Neuronal stem cell (in vitro differentiated cells): ENCODE measurements at regions not wholly inside any gene's neighbourhood (a gene's known extent, or its start where the extent isn't known, plus 50 kb on each side); places are given as distances from the start of the nearest gene placed in this dataset.

Source experiments
- DNase-seq: peaks from one replicate; pipeline ENCODE4 v3.0.0-alpha.2; 2013; ENCODE audit warnings: low spot score
- H2AFZ ChIP-seq: one replicate; pipeline ENCODE4 v1.6.1; 2013; ENCODE audit warnings: mild to moderate bottlenecking, low read length, inconsistent platforms
- H2AK5ac ChIP-seq: 2 replicates; pipeline ENCODE4 v1.6.1; 2013; ENCODE audit warnings: low read depth, mild to moderate bottlenecking, inconsistent platforms, low read length, moderate library complexity, mixed read lengths
- H2BK120ac ChIP-seq: 2 replicates; pipeline ENCODE4 v1.6.1; 2013; ENCODE audit warnings: low read depth, mild to moderate bottlenecking, inconsistent platforms, low read length, moderate library complexity, mixed read lengths
- H2BK12ac ChIP-seq: one replicate; pipeline ENCODE4 v1.6.1; 2013; ENCODE audit warnings: low read length, inconsistent platforms
- H2BK15ac ChIP-seq: 2 replicates; pipeline ENCODE4 v1.6.1; 2013; ENCODE audit warnings: mild to moderate bottlenecking, low read length, inconsistent platforms, mixed read lengths
- H2BK5ac ChIP-seq: one replicate; pipeline ENCODE4 v1.6.1; 2013; ENCODE audit warnings: inconsistent platforms, mild to moderate bottlenecking, low read length, moderate library complexity
- H3K14ac ChIP-seq: one replicate; pipeline ENCODE4 v1.6.1; 2013; ENCODE audit warnings: low read length, inconsistent platforms
- H3K18ac ChIP-seq: 2 replicates; pipeline ENCODE4 v1.6.1; 2013; ENCODE audit warnings: low read length, inconsistent platforms
- H3K23ac ChIP-seq: 2 replicates; pipeline ENCODE4 v1.6.1; 2013; ENCODE audit warnings: low read depth, mild to moderate bottlenecking, mixed read lengths, low read length, inconsistent platforms; ENCODE audit not compliant: poor library complexity
- H3K27ac ChIP-seq: replicated peaks from 3 replicates; pipeline ENCODE4 v1.5.1; 2013; ENCODE audit warnings: low read length, inconsistent platforms
- H3K27me3 ChIP-seq, 3 experiments: 2 replicates each; pipeline ENCODE4 v1.6.1; 2013; ENCODE audit warnings: low read length in 3 of 3, mild to moderate bottlenecking in 2 of 3, inconsistent platforms in 1 of 3, low read depth in 1 of 3, mixed read lengths in 1 of 3, moderate library complexity in 1 of 3; ENCODE audit not compliant: control insufficient read depth in 3 of 3, insufficient read depth in 3 of 3
- H3K36me3 ChIP-seq, 2 donors: replicated peaks in 1 of 2; 2 replicates each; pipeline ENCODE4 v1.6.1; 2013; ENCODE audit warnings: low read length in 2 of 2; ENCODE audit not compliant: control insufficient read depth in 2 of 2, insufficient read depth in 2 of 2
- H3K4ac ChIP-seq: 2 replicates; pipeline ENCODE4 v1.6.1; 2013; ENCODE audit warnings: inconsistent platforms, mild to moderate bottlenecking, low read length, moderate library complexity
- H3K4me1 ChIP-seq, 2 donors: 1 replicate in 1 of 2; 2 replicates in 1 of 2; pipeline ENCODE4 v1.6.1; 2013; ENCODE audit warnings: low read length in 2 of 2, low read depth in 1 of 2; ENCODE audit not compliant: control insufficient read depth in 2 of 2, insufficient read depth in 1 of 2
- H3K4me2 ChIP-seq: one replicate; pipeline ENCODE4 v1.6.1; 2013; ENCODE audit warnings: mild to moderate bottlenecking, low read length, inconsistent platforms; ENCODE audit not compliant: insufficient read depth, poor library complexity, severe bottlenecking
- H3K4me3 ChIP-seq, 2 donors: 2 replicates each; pipeline ENCODE4 v1.5.1; 2013; ENCODE audit warnings: low read length in 2 of 2, mild to moderate bottlenecking in 2 of 2, inconsistent platforms in 1 of 2, moderate library complexity in 1 of 2
- H3K79me1 ChIP-seq: one replicate; pipeline ENCODE4 v1.6.1; 2013; ENCODE audit warnings: low read depth, mild to moderate bottlenecking, inconsistent platforms, low read length, moderate library complexity
- H3K9ac ChIP-seq: one replicate; pipeline ENCODE4 v1.6.1; 2013; ENCODE audit warnings: mild to moderate bottlenecking, low read depth, low read length, inconsistent platforms; ENCODE audit not compliant: poor library complexity
- H3K9me3 ChIP-seq, 2 donors: replicated peaks in 1 of 2; 2 replicates each; pipeline versions ENCODE3 to v1.6.1; 2013; ENCODE audit warnings: low read length in 2 of 2, mild to moderate bottlenecking in 2 of 2, inconsistent platforms in 1 of 2, low read depth in 1 of 2, mixed read lengths in 1 of 2, moderate library complexity in 1 of 2; ENCODE audit not compliant: control insufficient read depth in 2 of 2, insufficient read depth in 1 of 2
- H4K8ac ChIP-seq: one replicate; pipeline ENCODE4 v1.6.1; 2013; ENCODE audit warnings: low read depth, mild to moderate bottlenecking, inconsistent platforms, low read length, moderate library complexity
- H4K91ac ChIP-seq: one replicate; pipeline ENCODE4 v1.6.1; 2013; ENCODE audit warnings: low read length, low read depth, mild to moderate bottlenecking, inconsistent platforms; ENCODE audit not compliant: poor library complexity
- WGBS, 2 donors: extraction: QIAGEN DNeasy Blood & Tissue Kit; methylation state at CpG; one replicate each; pipeline ENCODE4 v1.1.7; 2013; ENCODE audit warnings: missing lambda C conversion rate in 2 of 2, mixed read lengths in 1 of 2; ENCODE audit not compliant: insufficient read length in 2 of 2, insufficient replicate concordance in 1 of 2; ENCODE audit errors: extremely low coverage in 2 of 2; 5-methylcytosine and 5-hydroxymethylcytosine counted together

DNA sequence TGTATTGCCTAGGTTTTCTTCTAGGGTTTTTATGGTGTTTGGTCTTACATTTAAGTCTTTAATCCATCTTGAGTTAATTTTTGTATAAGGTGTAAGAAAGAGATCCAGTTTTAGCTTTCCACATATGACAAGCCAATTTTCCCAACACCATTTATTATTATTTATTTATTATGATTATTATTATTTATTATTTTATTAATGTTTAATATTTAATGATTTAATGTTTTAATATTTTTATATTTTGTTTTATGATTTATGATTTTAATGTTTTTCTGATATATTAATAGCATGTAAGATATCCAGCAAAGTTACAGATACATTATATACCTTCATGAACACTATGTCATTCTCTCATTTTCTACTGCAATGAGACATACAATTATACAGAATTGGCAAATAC, 1082.0 kb downstream of the DSC3 start:
- Histone ChIP-seq H3K4ac (no peak overlapping the region), H3K4me1 (no peaks in the 10 kb centered on the region), H4K91ac (no peak overlapping the region), H3K79me1 (no peaks in the 10 kb centered on the region), H2BK15ac (no peak overlapping the region), H4K8ac (no peak overlapping the region), H2BK120ac (no peak overlapping the region), H2AK5ac (no peak overlapping the region), H3K4me3 (no peak overlapping the region), H3K4me2 (no peak overlapping the region), H3K23ac (no peak overlapping the region), H3K18ac (no peak overlapping the region), H2BK5ac (no peak overlapping the region), H2AFZ (no peak overlapping the region), H3K27me3 (no peaks in the 10 kb centered on the region), H3K9ac (no peak overlapping the region), H3K9me3 (no peaks in the 10 kb centered on the region), H3K36me3 (no peaks in the 10 kb centered on the region), H2BK12ac (no peak overlapping the region), H3K14ac (no peak overlapping the region), H3K27ac (no peak overlapping the region)
- DNase-seq, result no peak

DNA sequence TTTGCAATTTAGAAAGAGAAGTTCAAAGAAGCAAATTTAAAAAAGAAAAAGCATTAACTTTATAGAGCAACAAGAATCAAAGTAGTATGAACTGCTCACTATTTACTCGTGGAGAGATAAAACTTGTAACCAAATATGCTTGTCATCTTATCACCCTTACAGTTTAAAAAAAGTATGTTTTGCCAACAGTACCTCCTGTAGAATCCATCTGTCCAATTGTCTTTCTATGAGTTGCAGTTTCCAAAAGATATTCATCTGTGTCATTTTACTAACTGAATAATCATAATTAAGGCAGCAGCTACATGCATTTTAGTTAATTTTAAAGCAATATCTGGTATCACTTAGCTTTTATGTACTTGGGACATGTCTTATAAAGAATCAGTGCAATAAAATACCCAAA, 1112.3 kb downstream of the DSC3 start:
- no peaks in the 10 kb centered on the region for H3K36me3 ChIP-seq
- H2BK12ac ChIP-seq, result no peak overlapping the region
- no peak overlapping the region for H2AFZ ChIP-seq
- no peak for DNase-seq
- H2BK5ac ChIP-seq, result no peak overlapping the region
- H2BK15ac ChIP-seq, result no peak overlapping the region
- WGBS, 2 donors, result no CpG with 5 or more reads among the region's 1 CpG
- H3K23ac ChIP-seq, result no peak overlapping the region
- H3K4me1 ChIP-seq, result no peaks in the 10 kb centered on the region
- H2AK5ac ChIP-seq, result no peak overlapping the region
- H3K79me1 ChIP-seq, result no peaks in the 10 kb centered on the region
- H3K9ac ChIP-seq, result no peak overlapping the region
- no peak overlapping the region for H3K4me2 ChIP-seq
- no peak overlapping the region for H3K27ac ChIP-seq
- H2BK120ac ChIP-seq, result no peak overlapping the region
- H3K14ac ChIP-seq, result no peak overlapping the region
- no peak overlapping the region for H4K8ac ChIP-seq
- no peaks in the 10 kb centered on the region for H3K9me3 ChIP-seq
- H3K18ac ChIP-seq, result no peak overlapping the region
- no peak overlapping the region for H3K4ac ChIP-seq
- no peak overlapping the region for H3K4me3 ChIP-seq
- H4K91ac ChIP-seq, result no peak overlapping the region
- no peaks in the 10 kb centered on the region for H3K27me3 ChIP-seq

DNA sequence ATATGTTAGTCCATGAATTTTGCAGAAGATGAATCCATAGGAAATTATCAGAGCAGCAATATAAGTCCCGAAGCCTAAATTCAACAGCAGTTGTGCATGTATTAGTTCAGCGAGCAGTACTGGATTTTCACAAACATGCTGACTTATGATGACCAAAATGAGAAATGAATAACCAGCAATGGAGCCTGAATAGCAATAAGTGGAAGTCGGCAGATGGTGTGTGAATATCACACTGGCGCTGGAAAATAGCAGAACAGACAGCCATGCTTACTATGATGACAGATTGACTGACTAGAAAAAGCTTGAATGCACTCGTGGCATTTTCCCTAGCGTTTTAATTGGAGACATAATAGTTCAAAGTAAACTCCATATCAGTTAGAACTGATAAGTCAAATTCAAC, 1114.5 kb downstream of the DSC3 start:
- Histone ChIP-seq H3K27ac (no peak overlapping the region), H3K14ac (no peak overlapping the region), H3K9me3 (no peaks in the 10 kb centered on the region), H3K18ac (no peak overlapping the region), H3K36me3 (no peaks in the 10 kb centered on the region), H3K4ac (no peak overlapping the region), H3K9ac (no peak overlapping the region), H2BK12ac (no peak overlapping the region), H3K4me2 (no peak overlapping the region), H4K91ac (no peak overlapping the region), H2AFZ (no peak overlapping the region), H3K4me1 (no peaks in the 10 kb centered on the region), H3K4me3 (no peak overlapping the region), H2AK5ac (no peak overlapping the region), H2BK120ac (no peak overlapping the region), H3K79me1 (no peaks in the 10 kb centered on the region), H4K8ac (no peak overlapping the region), H2BK15ac (no peak overlapping the region), H2BK5ac (no peak overlapping the region), H3K27me3 (no peaks in the 10 kb centered on the region), H3K23ac (no peak overlapping the region)
- WGBS, 2 donors, result no CpG with 5 or more reads among the region's 6 CpGs
- DNase-seq, result no peak

DNA sequence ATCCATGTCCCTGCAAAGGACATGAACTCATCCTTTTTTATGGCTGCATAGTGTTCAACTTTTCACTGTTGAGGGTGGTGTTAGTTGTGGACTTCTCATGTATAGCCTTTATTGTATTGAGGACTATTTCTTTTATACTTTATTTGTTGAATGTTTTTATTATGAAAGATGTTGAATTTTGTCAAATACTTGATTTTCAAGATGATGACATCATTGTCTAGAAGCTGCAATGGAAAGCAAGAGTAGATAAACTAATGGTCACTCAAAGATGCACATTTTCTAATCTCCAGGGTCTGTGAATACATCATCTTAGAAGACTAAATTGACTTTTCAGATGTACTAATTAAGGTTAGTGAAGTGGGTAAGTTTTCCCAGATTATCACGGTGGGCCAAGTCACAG, 1117.0 kb downstream of the DSC3 start:
- no peaks in the 10 kb centered on the region for H3K36me3 ChIP-seq
- H2AK5ac ChIP-seq, result no peak overlapping the region
- no peak overlapping the region for H3K9ac ChIP-seq
- no peak overlapping the region for H3K14ac ChIP-seq
- H3K79me1 ChIP-seq, result no peaks in the 10 kb centered on the region
- no peaks in the 10 kb centered on the region for H3K27me3 ChIP-seq
- no peaks in the 10 kb centered on the region for H3K9me3 ChIP-seq
- no peak overlapping the region for H2BK5ac ChIP-seq
- no peak overlapping the region for H2BK15ac ChIP-seq
- no peak overlapping the region for H2AFZ ChIP-seq
- no CpG with 5 or more reads among the region's 1 CpG for WGBS, 2 donors
- no peak overlapping the region for H4K8ac ChIP-seq
- H3K18ac ChIP-seq, result no peak overlapping the region
- H4K91ac ChIP-seq, result no peak overlapping the region
- H3K23ac ChIP-seq, result no peak overlapping the region
- no peak overlapping the region for H3K27ac ChIP-seq
- no peak overlapping the region for H3K4me2 ChIP-seq
- H2BK120ac ChIP-seq, result no peak overlapping the region
- no peaks in the 10 kb centered on the region for H3K4me1 ChIP-seq
- no peak for DNase-seq
- H2BK12ac ChIP-seq, result no peak overlapping the region
- H3K4me3 ChIP-seq, result no peak overlapping the region
- H3K4ac ChIP-seq, result no peak overlapping the region
